Suprapubic skin (tissue), 3 donors: ENCODE measurements at regions not wholly inside any gene's neighbourhood (a gene's known extent, or its start where the extent isn't known, plus 50 kb on each side); places are given as distances from the start of the nearest gene placed in this dataset.

Source experiments
- CTCF ChIP-seq, 2 donors: fragments of 200-600 bp in 1 of 2; fragments of 450-650 bp in 1 of 2; sonication (generic) in 1 of 2; IDR thresholded peaks; one replicate each; pipeline ENCODE4 v1.5.1; 2016 to 2019; ENCODE audit warnings: antibody characterized with exemption in 2 of 2, mild to moderate bottlenecking in 1 of 2, moderate library complexity in 1 of 2
- POLR2AphosphoS5 ChIP-seq, 3 donors: sonication (generic); formaldehyde crosslinking; IDR thresholded peaks; one replicate each; pipeline ENCODE4 v1.6.1; 2017; ENCODE audit warnings: antibody characterized with exemption in 3 of 3

- TF ChIP-seq CTCF (IDR thresholded peaks at IDR 0.05) (no peak), POLR2AphosphoS5 (IDR thresholded peaks at IDR 0.05) (no peak)
Measured at GRCh38 chr18:73879328-73879727, 268.3 kb downstream of the FBXO15 start.
